Calu3 (cell line): ENCODE measurements at regions not wholly inside any gene's neighbourhood (a gene's known extent, or its start where the extent isn't known, plus 50 kb on each side); places are given as distances from the start of the nearest gene placed in this dataset.
A peak's percentile ranks its signal among the peaks of the same experiment; 100 is the strongest.

Source experiments
- BruUV-seq: library from RNA; stranded (reverse); fragments of 400-500 nt; replicated peaks from 2 replicates; lab custom pipeline; 2021; lab: Mats Ljungman, UMichigan
- CTCF ChIA-PET: fragments of 300-600 bp; sonication (Branson Sonifier 250); formaldehyde crosslinking; loops from one replicate; lab custom pipeline; 2022; ENCODE audit warnings: antibody characterized with exemption; lab: Charles Lee
- DNase-seq: peaks from one replicate; pipeline ENCODE4 v3.0.0; 2022
- H3K27ac Mint-ChIP-seq: one replicate; pipeline ENCODE4 v1.8.0; 2022; ENCODE audit warnings: mixed read lengths; ENCODE audit not compliant: unreplicated experiment
- H3K27me3 Mint-ChIP-seq: one replicate; pipeline ENCODE4 v1.8.0; 2022; ENCODE audit warnings: mixed read lengths; ENCODE audit not compliant: unreplicated experiment
- H3K36me3 Mint-ChIP-seq: one replicate; pipeline ENCODE4 v1.8.0; 2022; ENCODE audit warnings: mild to moderate bottlenecking, moderate library complexity, mixed read lengths; ENCODE audit not compliant: insufficient read depth, unreplicated experiment
- H3K4me1 Mint-ChIP-seq: one replicate; pipeline ENCODE4 v1.8.0; 2022; ENCODE audit warnings: mild to moderate bottlenecking, low read depth, mixed read lengths; ENCODE audit not compliant: unreplicated experiment
- H3K4me3 Mint-ChIP-seq: one replicate; pipeline ENCODE4 v1.8.0; 2022; ENCODE audit warnings: mild to moderate bottlenecking, low read depth, moderate library complexity, mixed read lengths; ENCODE audit not compliant: unreplicated experiment
- H3K9me3 Mint-ChIP-seq: one replicate; pipeline ENCODE4 v1.8.0; 2022; ENCODE audit warnings: low read depth, mixed read lengths; ENCODE audit not compliant: unreplicated experiment
- intact Hi-C: fragments of 100-400 bp; cut with micrococcal nuclease; formaldehyde crosslinking; loops from one replicate; pipeline ENCODE4 v1.10.0; 2022; ENCODE audit not compliant: unreplicated experiment
- TF ChIP-seq, protein P1 (sequence below): fragments of 200-600 bp; IDR thresholded peaks from one replicate; pipeline ENCODE4 v1.8.0; 2022; ENCODE audit warnings: antibody characterized with exemption; ENCODE audit not compliant: unreplicated experiment

DNA sequence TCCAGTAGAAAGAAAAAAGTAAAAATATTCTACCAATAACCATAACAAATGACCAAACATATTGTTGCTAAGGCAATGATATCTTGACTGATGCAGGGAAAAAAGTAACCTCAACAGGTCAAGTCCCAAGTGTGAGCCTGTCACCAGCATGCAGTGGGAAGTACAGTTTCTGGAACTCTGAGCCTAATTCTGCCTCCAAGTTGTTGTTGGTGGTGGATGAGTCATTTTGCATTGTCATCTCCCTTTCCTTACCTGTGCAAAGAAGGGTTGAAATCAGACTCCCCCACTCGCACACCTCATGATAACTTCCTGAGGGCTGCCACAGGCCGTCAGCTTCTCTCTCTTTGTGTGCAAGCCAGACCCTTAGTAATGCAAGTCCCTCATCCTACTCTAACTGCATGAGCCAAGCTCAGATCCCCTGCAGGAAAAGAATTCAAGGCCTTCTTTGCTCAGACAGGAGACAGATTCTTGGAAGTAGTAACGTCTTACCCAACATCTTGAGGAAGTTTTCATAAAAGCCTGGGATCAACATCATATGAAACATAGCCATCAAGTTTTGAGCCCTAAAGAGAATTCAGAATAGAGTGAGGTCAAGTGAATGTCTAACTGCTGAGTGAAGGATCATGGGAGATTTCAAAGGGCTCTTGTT is 207.6 kb upstream of the FOXA2 start:
- TF ChIP-seq, protein P1, sequence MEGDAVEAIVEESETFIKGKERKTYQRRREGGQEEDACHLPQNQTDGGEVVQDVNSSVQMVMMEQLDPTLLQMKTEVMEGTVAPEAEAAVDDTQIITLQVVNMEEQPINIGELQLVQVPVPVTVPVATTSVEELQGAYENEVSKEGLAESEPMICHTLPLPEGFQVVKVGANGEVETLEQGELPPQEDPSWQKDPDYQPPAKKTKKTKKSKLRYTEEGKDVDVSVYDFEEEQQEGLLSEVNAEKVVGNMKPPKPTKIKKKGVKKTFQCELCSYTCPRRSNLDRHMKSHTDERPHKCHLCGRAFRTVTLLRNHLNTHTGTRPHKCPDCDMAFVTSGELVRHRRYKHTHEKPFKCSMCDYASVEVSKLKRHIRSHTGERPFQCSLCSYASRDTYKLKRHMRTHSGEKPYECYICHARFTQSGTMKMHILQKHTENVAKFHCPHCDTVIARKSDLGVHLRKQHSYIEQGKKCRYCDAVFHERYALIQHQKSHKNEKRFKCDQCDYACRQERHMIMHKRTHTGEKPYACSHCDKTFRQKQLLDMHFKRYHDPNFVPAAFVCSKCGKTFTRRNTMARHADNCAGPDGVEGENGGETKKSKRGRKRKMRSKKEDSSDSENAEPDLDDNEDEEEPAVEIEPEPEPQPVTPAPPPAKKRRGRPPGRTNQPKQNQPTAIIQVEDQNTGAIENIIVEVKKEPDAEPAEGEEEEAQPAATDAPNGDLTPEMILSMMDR, result no peak
- no TSS peak for BruUV-seq
- Mint-ChIP-seq H3K27me3 (no peaks in the 10 kb centered on the region), H3K9me3 (no peaks in the 10 kb centered on the region), H3K36me3 (no peaks in the 10 kb centered on the region), H3K27ac (no peak overlapping the region), H3K4me1 (peaks cover 24% of the 10 kb centered on the region), H3K4me3 (no peak overlapping the region)
- CTCF ChIA-PET, result no interaction called here
- no peak for DNase-seq
- intact Hi-C loops, result loop anchor here (10.0 kb wide), 1 partner anchor 77 kb away; no protein-coding TSS in a partner anchor

DNA sequence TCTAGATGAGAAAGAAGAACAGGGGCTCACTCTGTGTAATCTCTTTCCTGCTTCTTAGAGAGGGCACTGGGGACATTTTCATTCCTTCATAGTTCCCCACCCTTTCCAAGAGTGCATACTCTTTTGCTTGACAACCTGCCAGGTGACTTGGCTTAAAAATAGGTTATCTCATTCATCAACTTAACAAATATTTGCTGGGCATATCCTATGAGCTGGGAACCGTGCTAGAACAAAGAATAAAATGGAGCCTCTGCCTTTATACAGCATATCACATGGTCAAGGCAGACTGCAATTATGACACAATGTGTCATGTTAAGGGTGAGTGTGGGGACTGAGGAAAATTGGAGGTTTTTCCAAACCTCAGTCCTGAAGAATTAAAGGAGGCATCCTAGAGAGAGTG is 209.8 kb upstream of the FOXA2 start:
- TF ChIP-seq, protein P1, result no peak
- no peaks in the 10 kb centered on the region for H3K9me3 Mint-ChIP-seq
- no TSS peak for BruUV-seq
- peaks cover 32% of the 10 kb centered on the region for H3K4me1 Mint-ChIP-seq
- CTCF ChIA-PET, result no interaction called here
- intact Hi-C loops, result loop anchor here (10.0 kb wide), 1 partner anchor 79 kb away; no protein-coding TSS in a partner anchor
- H3K27ac Mint-ChIP-seq, result peak overlapping the region; percentile 7
- no peaks in the 10 kb centered on the region for H3K36me3 Mint-ChIP-seq
- no peak overlapping the region for H3K4me3 Mint-ChIP-seq
- no peak for DNase-seq
- no peaks in the 10 kb centered on the region for H3K27me3 Mint-ChIP-seq

DNA sequence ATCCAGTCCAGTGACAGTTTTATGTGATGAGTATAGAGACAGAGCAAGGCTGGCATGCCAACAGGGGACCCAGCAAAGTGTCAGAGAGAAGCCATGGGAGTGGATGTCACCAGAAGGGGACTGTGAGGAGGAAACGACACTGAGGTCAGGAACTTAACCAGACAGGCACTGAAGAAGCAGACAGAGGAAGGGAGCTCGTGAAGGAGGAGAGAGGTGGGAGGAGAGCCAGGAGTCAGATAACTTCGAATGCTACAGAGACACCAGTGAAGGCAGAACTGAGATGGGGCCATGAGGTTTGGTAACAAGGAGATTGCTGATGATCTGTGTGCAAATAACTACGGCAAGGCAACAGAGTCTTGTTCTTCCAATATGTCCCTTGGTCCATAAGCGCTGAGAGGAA is 211.1 kb upstream of the FOXA2 start:
- Mint-ChIP-seq H3K4me3 (no peak overlapping the region), H3K36me3 (no peaks in the 10 kb centered on the region), H3K4me1 (peaks cover 32% of the 10 kb centered on the region), H3K9me3 (no peaks in the 10 kb centered on the region), H3K27me3 (no peaks in the 10 kb centered on the region), H3K27ac (peak overlapping the region; percentile 10)
- TF ChIP-seq, protein P1, result no peak
- intact Hi-C loops, result loop anchor here (10.0 kb wide), 1 partner anchor 81 kb away; no protein-coding TSS in a partner anchor
- no peak for DNase-seq
- BruUV-seq, result no TSS peak
- CTCF ChIA-PET, result no interaction called here

DNA sequence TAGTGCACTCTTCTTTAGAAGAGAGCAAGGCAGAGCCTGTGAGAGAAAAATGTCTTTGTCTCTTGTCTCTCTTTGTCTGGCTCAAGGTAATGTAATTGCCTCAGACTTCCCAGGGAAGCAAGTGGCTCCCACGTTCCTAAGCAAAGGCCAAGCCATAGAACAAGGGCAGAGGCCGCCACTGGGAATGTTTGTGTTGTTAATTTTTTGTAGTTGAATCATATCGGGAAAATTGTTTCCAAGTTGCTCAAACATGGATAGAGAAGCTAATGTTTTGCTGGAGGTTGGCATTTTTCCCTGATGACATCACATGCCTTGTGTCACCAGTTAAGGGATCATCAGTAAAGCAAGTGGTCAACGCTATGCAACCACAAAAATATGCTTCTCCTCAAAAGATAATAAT is 211.5 kb upstream of the FOXA2 start:
- BruUV-seq, result no TSS peak
- H3K27me3 Mint-ChIP-seq, result no peaks in the 10 kb centered on the region
- peaks cover 32% of the 10 kb centered on the region for H3K4me1 Mint-ChIP-seq
- H3K36me3 Mint-ChIP-seq, result no peaks in the 10 kb centered on the region
- H3K9me3 Mint-ChIP-seq, result no peaks in the 10 kb centered on the region
- TF ChIP-seq, protein P1, result no peak
- CTCF ChIA-PET, result interaction anchor here (0.6 kb wide), 1 partner anchor 1153 kb away, joined by 3 read pairs; no protein-coding TSS in a partner anchor
- H3K4me3 Mint-ChIP-seq, result no peak overlapping the region
- peak; percentile 1 for DNase-seq
- intact Hi-C loops, result loop anchor here (10.0 kb wide), 1 partner anchor 81 kb away; no protein-coding TSS in a partner anchor
- peak overlapping the region; percentile 10 for H3K27ac Mint-ChIP-seq
